ENCODE measurements at regions not wholly inside any gene's neighbourhood (a gene's known extent, or its start where the extent isn't known, plus 50 kb on each side); places are given as distances from the start of the nearest gene placed in this dataset.
A peak's percentile ranks its signal among the peaks of the same experiment; 100 is the strongest.

DNA sequence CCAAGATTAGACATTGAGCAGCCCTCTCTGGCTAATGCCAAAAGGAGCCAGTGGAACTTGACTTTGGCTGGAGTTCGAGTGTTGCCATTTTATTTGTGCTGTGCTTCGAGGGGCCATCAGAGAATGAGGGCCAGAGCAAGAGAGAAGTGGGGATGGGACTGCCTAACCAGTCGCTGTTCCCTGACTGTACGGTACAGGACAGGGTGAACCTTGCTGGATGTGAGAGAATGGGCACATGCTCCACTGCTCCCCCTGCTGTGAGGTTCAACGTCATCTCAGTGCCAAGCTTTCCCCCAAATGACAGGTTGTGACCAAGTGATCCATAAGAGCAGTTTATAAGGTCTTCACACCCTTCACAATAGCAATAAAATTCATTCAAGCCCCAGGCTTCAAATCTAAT is 55.1 kb upstream of the BCL11B start:
- H3K9ac ChIP-seq (ENCODE audit: insufficient read depth, low read depth, low read length), result no peak overlapping the region
- H3K27me3 ChIP-seq (ENCODE audit: control insufficient read depth in 1 of 2, insufficient read depth in 2 of 2, low read length in 2 of 2), result no peaks in the 10 kb centered on the region; a peak in 1 of 5 replicates
- no peak overlapping the region for H3K27ac ChIP-seq (ENCODE audit: extremely low read length, insufficient read depth, low read length)
- H4K20me1 ChIP-seq (ENCODE audit: insufficient read depth, low read length), result no peaks in the 10 kb centered on the region
- ATAC-seq, result peak; percentile 53
- ChIA-PET POLR2A (no interaction called here), CTCF (ENCODE audit: low intra/inter-chr PET ratio, low total read pairs) (no interaction called here)
- TF ChIP-seq STAG1 (CRISPR knock-in tag; IDR thresholded peaks at IDR 0.05) (peak; percentile 34; the same call in 1 of the 2 replicates), ZFP36L2 (CRISPR knock-in tag; IDR thresholded peaks at IDR 0.05) (no peak), CREB1 (IDR thresholded peaks at IDR 0.05) (0 out of 2 replicates have a peak, but pooled peaks have one; percentile 3), CREB1 (CRISPR knock-in tag; IDR thresholded peaks at IDR 0.05) (peak; percentile 18; the same call in 1 of the 2 replicates), SMC3 (IDR thresholded peaks at IDR 0.05; ENCODE audit: low read length) (0 out of 2 replicates have a peak, but pooled peaks have one; percentile 6)
- TF ChIP-seq, protein P1, sequence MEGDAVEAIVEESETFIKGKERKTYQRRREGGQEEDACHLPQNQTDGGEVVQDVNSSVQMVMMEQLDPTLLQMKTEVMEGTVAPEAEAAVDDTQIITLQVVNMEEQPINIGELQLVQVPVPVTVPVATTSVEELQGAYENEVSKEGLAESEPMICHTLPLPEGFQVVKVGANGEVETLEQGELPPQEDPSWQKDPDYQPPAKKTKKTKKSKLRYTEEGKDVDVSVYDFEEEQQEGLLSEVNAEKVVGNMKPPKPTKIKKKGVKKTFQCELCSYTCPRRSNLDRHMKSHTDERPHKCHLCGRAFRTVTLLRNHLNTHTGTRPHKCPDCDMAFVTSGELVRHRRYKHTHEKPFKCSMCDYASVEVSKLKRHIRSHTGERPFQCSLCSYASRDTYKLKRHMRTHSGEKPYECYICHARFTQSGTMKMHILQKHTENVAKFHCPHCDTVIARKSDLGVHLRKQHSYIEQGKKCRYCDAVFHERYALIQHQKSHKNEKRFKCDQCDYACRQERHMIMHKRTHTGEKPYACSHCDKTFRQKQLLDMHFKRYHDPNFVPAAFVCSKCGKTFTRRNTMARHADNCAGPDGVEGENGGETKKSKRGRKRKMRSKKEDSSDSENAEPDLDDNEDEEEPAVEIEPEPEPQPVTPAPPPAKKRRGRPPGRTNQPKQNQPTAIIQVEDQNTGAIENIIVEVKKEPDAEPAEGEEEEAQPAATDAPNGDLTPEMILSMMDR (CRISPR knock-in tag; IDR thresholded peaks at IDR 0.05), result peak; percentile 46
- H3K36me3 ChIP-seq (replicated peaks in 1 of 2; ENCODE audit: control insufficient read depth in 1 of 2, insufficient read depth in 2 of 2, low read length in 2 of 2), result no peaks in the 10 kb centered on the region
- BruUV-seq (replicated peaks), result no TSS peak
- H3K79me2 ChIP-seq (ENCODE audit: insufficient read depth, low read length), result no peaks in the 10 kb centered on the region
- no peak overlapping the region for H3K4me3 ChIP-seq (replicated peaks in 1 of 3; ENCODE audit: insufficient read depth in 1 of 3, low read depth in 2 of 3, low read length in 3 of 3)
- WGBS (ENCODE audit: low lambda C conversion rate), result 0% methylated on average over 1 of the region's 5 CpGs
- H3K4me2 ChIP-seq (ENCODE audit: low read depth, low read length), result no peak overlapping the region
- in situ Hi-C loops (cut with HindIII; ENCODE audit: extremely low pct_ligation_motif_present, low pct_unique_long_range_greater_than_20kb), result no loop called here
- no peaks in the 10 kb centered on the region for H3K9me3 ChIP-seq (ENCODE audit: low read length)
- no peak for DNase-seq (ENCODE audit: low spot score)
- no peak for FAIRE-seq
- peaks cover 35% of the 10 kb centered on the region for H3K4me1 ChIP-seq (ENCODE audit: insufficient read depth, low read length)
- intact Hi-C loops (cut with micrococcal nuclease; ENCODE audit: unreplicated experiment), result loop anchor here (5.0 kb wide), 1 partner anchor 685 kb away; no protein-coding TSS in a partner anchor
- no peak overlapping the region for H2AFZ ChIP-seq (ENCODE audit: low read length)

DNA sequence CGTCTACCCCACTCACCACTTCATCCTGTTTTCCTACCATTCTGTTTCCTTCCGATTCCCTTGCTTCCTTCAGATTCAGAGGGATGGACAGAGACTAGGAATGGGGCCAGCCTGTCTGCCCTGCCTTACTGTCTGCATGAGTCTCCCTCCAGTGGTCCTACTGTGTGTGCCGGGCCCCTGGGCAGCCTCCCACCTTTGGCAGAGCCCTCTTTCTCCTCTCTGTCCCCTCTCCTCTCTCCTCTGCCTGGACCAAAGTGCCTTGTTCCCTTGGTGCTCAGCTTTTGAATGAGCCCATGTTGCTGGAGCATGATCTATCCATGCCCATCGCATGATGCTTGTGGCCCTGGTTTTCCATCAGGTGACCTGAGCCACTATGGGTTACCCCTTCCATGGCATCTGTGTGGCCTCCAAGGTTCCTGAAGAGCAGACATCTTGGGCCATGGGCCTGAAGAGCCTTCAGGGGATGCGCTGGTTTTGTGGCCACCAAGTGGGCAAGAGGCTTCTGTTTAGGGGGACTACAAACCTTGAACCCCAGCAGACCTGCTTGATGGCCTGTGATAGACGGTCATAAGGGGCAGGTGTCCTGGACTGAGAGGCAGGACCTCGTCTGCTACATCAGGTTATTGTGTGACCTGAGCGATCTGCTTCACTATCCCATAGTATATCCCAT is 54.2 kb upstream of the BCL11B start:
- no TSS peak for BruUV-seq (replicated peaks)
- no peak overlapping the region for H2AFZ ChIP-seq (ENCODE audit: low read length)
- H3K79me2 ChIP-seq (ENCODE audit: insufficient read depth, low read length), result no peaks in the 10 kb centered on the region
- FAIRE-seq (no peak), DNase-seq (ENCODE audit: low spot score) (no peak), ATAC-seq (no peak)
- no peaks in the 10 kb centered on the region for H4K20me1 ChIP-seq (ENCODE audit: insufficient read depth, low read length)
- H3K4me1 ChIP-seq (ENCODE audit: insufficient read depth, low read length), result peaks cover 35% of the 10 kb centered on the region
- POLR2A ChIA-PET, result no interaction called here
- CTCF ChIA-PET (ENCODE audit: low intra/inter-chr PET ratio, low total read pairs), result no interaction called here
- H3K27me3 ChIP-seq (ENCODE audit: control insufficient read depth in 1 of 2, insufficient read depth in 2 of 2, low read length in 2 of 2), result no peaks in the 10 kb centered on the region; a peak in 1 of 5 replicates
- no peak overlapping the region for H3K27ac ChIP-seq (ENCODE audit: extremely low read length, insufficient read depth, low read length)
- in situ Hi-C loops (cut with HindIII; ENCODE audit: extremely low pct_ligation_motif_present, low pct_unique_long_range_greater_than_20kb) (no loop called here), intact Hi-C loops (cut with micrococcal nuclease; ENCODE audit: unreplicated experiment) (loop anchor here (5.0 kb wide), 1 partner anchor 686 kb away; no protein-coding TSS in a partner anchor)
- H3K36me3 ChIP-seq (replicated peaks in 1 of 2; ENCODE audit: control insufficient read depth in 1 of 2, insufficient read depth in 2 of 2, low read length in 2 of 2), result no peaks in the 10 kb centered on the region
- no peak for TF ChIP-seq ARHGAP35 (CRISPR knock-in tag; IDR thresholded peaks at IDR 0.05; ENCODE audit: borderline replicate concordance)
- TF ChIP-seq TOE1 (CRISPR knock-in tag; IDR thresholded peaks at IDR 0.05), result no peak
- TF ChIP-seq SIX1 (CRISPR knock-in tag; IDR thresholded peaks at IDR 0.05; ENCODE audit: borderline replicate concordance), result no peak
- TF ChIP-seq ZNF569 (CRISPR knock-in tag; IDR thresholded peaks at IDR 0.05; ENCODE audit: borderline replicate concordance), result no peak
- TF ChIP-seq HOXA7 (CRISPR knock-in tag; IDR thresholded peaks at IDR 0.05), result no peak
- no peak for TF ChIP-seq RORA (CRISPR knock-in tag; IDR thresholded peaks at IDR 0.05)
- no peak for TF ChIP-seq ZNF776 (CRISPR knock-in tag; IDR thresholded peaks at IDR 0.05)
- no peak for TF ChIP-seq SIN3B (IDR thresholded peaks at IDR 0.05; ENCODE audit: low read length)
- no peaks in the 10 kb centered on the region for H3K9me3 ChIP-seq (ENCODE audit: low read length)
- no peak overlapping the region for H3K4me2 ChIP-seq (ENCODE audit: low read depth, low read length)
- 55% methylated on average over 7 of the region's 8 CpGs for WGBS (ENCODE audit: low lambda C conversion rate)
- H3K9ac ChIP-seq (ENCODE audit: insufficient read depth, low read depth, low read length), result no peak overlapping the region
- no peak overlapping the region for H3K4me3 ChIP-seq (replicated peaks in 1 of 3; ENCODE audit: insufficient read depth in 1 of 3, low read depth in 2 of 3, low read length in 3 of 3)

Measured in HepG2 (cell line).